GM21447 (cell line): ENCODE measurements at regions not wholly inside any gene's neighbourhood (a gene's known extent, or its start where the extent isn't known, plus 50 kb on each side); places are given as distances from the start of the nearest gene placed in this dataset.
"Not testable (repeated sequence)": the region's sequence is repeated elsewhere in the genome, so short reads cannot be mapped to it uniquely, and the experiment has no call there.

ENCODE experiments used
- ATAC-seq: cut with Tn5 transposase; IDR thresholded peaks from one replicate; pipeline ENCODE4 v1.9.1; 2021; ENCODE audit not compliant: unreplicated experiment

- ATAC-seq, result no peak
Observed at GRCh38 chr3:6367171-6367570, 493.7 kb upstream of the GRM7 start.

GRCh38 chr3:6392123-6392522, 468.8 kb upstream of the GRM7 start:
- no peak for ATAC-seq

- no peak for ATAC-seq
Observed at GRCh38 chr3:6394944-6395343, 466.0 kb upstream of the GRM7 start.

GRCh38 chr3:6396631-6397030, 464.3 kb upstream of the GRM7 start:
- ATAC-seq, result no peak

GRCh38 chr3:6402666-6403065, 458.2 kb upstream of the GRM7 start:
- ATAC-seq, result not testable (repeated sequence)

- ATAC-seq, result not testable (repeated sequence)
Observed at GRCh38 chr3:6406923-6407322, 454.0 kb upstream of the GRM7 start.

- no peak for ATAC-seq
Observed at GRCh38 chr3:6416049-6416661, 444.8 kb upstream of the GRM7 start.

- ATAC-seq, result no peak
Observed at GRCh38 chr3:6417174-6417573, 443.7 kb upstream of the GRM7 start.

- no peak for ATAC-seq
Observed at GRCh38 chr3:6418485-6418884, 442.4 kb upstream of the GRM7 start.

GRCh38 chr3:6421666-6422445, 439.1 kb upstream of the GRM7 start:
- ATAC-seq, result no peak

- ATAC-seq, result no peak
Observed at GRCh38 chr3:6425289-6425820, 435.6 kb upstream of the GRM7 start.

GRCh38 chr3:6428276-6428675, 432.6 kb upstream of the GRM7 start:
- not testable (repeated sequence) for ATAC-seq

GRCh38 chr3:6435951-6436350, 425.0 kb upstream of the GRM7 start:
- ATAC-seq, result no peak

- no peak for ATAC-seq
Observed at GRCh38 chr3:6437631-6438030, 423.3 kb upstream of the GRM7 start.

GRCh38 chr3:6438031-6438430, 422.9 kb upstream of the GRM7 start:
- no peak for ATAC-seq

GRCh38 chr3:6439226-6439625, 421.7 kb upstream of the GRM7 start:
- ATAC-seq, result no peak

GRCh38 chr3:6439824-6440223, 421.1 kb upstream of the GRM7 start:
- no peak for ATAC-seq

GRCh38 chr3:6444888-6445658, 415.8 kb upstream of the GRM7 start:
- no peak for ATAC-seq

GRCh38 chr3:6447166-6447801, 413.6 kb upstream of the GRM7 start:
- ATAC-seq, result no peak

- no peak for ATAC-seq
Observed at GRCh38 chr3:6448011-6448410, 412.9 kb upstream of the GRM7 start.

GRCh38 chr3:6449099-6449498, 411.8 kb upstream of the GRM7 start:
- ATAC-seq, result no peak
